Coronary artery (tissue), 2 donors: ENCODE measurements at regions not wholly inside any gene's neighbourhood (a gene's known extent, or its start where the extent isn't known, plus 50 kb on each side); places are given as distances from the start of the nearest gene placed in this dataset.

Experiments used
- DNase-seq: peaks from one replicate; pipeline ENCODE4 v3.0.0-alpha.2; 2017; ENCODE audit warnings: low spot score
- H3K27ac ChIP-seq, 2 donors: fragments of 200-600 bp; sonication (generic); one replicate each; pipeline ENCODE4 v1.5.1; 2016 to 2019
- H3K4me3 ChIP-seq: fragments of 200-600 bp; sonication (generic); 2 replicates; pipeline ENCODE4 v1.5.1; 2016; ENCODE audit warnings: mild to moderate bottlenecking, moderate library complexity
- CTCF ChIP-seq: fragments of 200-600 bp; sonication (generic); IDR thresholded peaks from one replicate; pipeline ENCODE4 v1.5.1; 2019; ENCODE audit warnings: antibody characterized with exemption

- no peak for TF ChIP-seq CTCF
- DNase-seq, result no peak
- no peak overlapping the region for H3K27ac ChIP-seq
Measured at GRCh38 chr5:122701640-122702523, 73.0 kb upstream of the SNX2 start.

GRCh38 chr5:122702524-122702875 lies 72.4 kb upstream of the SNX2 start:
- no peak overlapping the region for H3K4me3 ChIP-seq
- DNase-seq, result no peak
- TF ChIP-seq CTCF, result no peak
- no peak overlapping the region for H3K27ac ChIP-seq

More at GRCh38 chr5:122701640-122702523, 73.0 kb upstream of the SNX2 start:
- no peak overlapping the region for H3K4me3 ChIP-seq

- TF ChIP-seq CTCF, result no peak
Measured at GRCh38 chr5:122703203-122703602, 71.7 kb upstream of the SNX2 start.

GRCh38 chr5:122704247-122705036 lies 70.4 kb upstream of the SNX2 start:
- TF ChIP-seq CTCF, result peak; percentile 27
- Histone ChIP-seq H3K27ac (no peak overlapping the region), H3K4me3 (no peak overlapping the region)
- no peak for DNase-seq

More at GRCh38 chr5:122703203-122703602, 71.7 kb upstream of the SNX2 start:
- Histone ChIP-seq H3K27ac (no peak overlapping the region), H3K4me3 (no peak overlapping the region)
- DNase-seq, result no peak

GRCh38 chr5:122705851-122706250 lies 69.0 kb upstream of the SNX2 start:
- TF ChIP-seq CTCF, result no peak
- no peak for DNase-seq

GRCh38 chr5:122707796-122708195 lies 67.1 kb upstream of the SNX2 start:
- DNase-seq, result no peak
- no peak for TF ChIP-seq CTCF
- Histone ChIP-seq H3K4me3 (no peak overlapping the region), H3K27ac (no peak overlapping the region)

More at GRCh38 chr5:122705851-122706250, 69.0 kb upstream of the SNX2 start:
- Histone ChIP-seq H3K27ac (no peak overlapping the region), H3K4me3 (no peak overlapping the region)
